ENCODE measurements at regions not wholly inside any gene's neighbourhood (a gene's known extent, or its start where the extent isn't known, plus 50 kb on each side); places are given as distances from the start of the nearest gene placed in this dataset.

DNA sequence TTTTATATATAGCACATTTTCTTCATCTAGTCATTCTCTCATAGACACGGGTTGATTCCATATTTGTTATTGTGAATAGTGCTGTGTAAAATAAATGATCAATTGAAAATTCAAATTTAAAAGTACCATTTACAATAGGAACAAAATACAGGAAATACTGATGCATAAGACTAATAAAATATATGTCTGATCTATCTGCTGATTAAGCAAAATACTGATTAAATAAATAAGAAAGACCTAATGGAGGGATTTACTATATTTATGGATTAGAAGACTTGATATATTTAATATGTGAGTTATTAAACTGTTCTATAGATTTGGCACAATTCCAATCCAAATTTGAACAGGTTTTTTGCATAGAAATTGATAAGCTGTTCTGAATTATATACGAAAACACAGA is 1044.8 kb upstream of the ADGRL2 start:
- Histone ChIP-seq H3K14ac (ENCODE audit: insufficient read length) (no peak overlapping the region), H4K5ac (ENCODE audit: insufficient read length, low read depth, low read length) (no peak overlapping the region), H2BK12ac (ENCODE audit: low read depth, low read length) (no peak overlapping the region), H3K4me3 (ENCODE audit: extremely low read depth in 1 of 4, insufficient read depth in 2 of 4, low read depth in 3 of 4, low read length in 4 of 4) (no peak overlapping the region), H3K56ac (replicated peaks; ENCODE audit: insufficient read length, low read depth, low read length) (no peak overlapping the region), H3K4me1 (replicated peaks in 1 of 4; ENCODE audit: control insufficient read depth in 3 of 4, insufficient read depth in 4 of 4, low read length in 3 of 4) (no peaks in the 10 kb centered on the region), H2BK5ac (ENCODE audit: low read depth, low read length) (no peak overlapping the region), H3K9me3 (ENCODE audit: insufficient read depth in 2 of 2, low read depth in 1 of 2, low read length in 1 of 2) (peaks cover 0 to 2% of the 10 kb centered on the region in 2 experiments; a peak in 1 of 4 replicates), H3K23ac (ENCODE audit: insufficient read length) (no peak overlapping the region), H3K27ac (ENCODE audit: low read depth, low read length) (no peak overlapping the region), H2BK20ac (ENCODE audit: low read length) (no peak overlapping the region), H3K27me3 (replicated peaks in 1 of 4; ENCODE audit: control insufficient read depth in 3 of 4, extremely low read depth in 1 of 4, insufficient read depth in 3 of 4, low read length in 3 of 4) (no peaks in the 10 kb centered on the region), H3K23me2 (ENCODE audit: low read depth, low read length) (no peaks in the 10 kb centered on the region), H3K4ac (replicated peaks; ENCODE audit: insufficient read length, low read depth, low read length) (no peak overlapping the region), H2BK120ac (replicated peaks; ENCODE audit: low read depth, low read length) (no peak overlapping the region), H2BK15ac (ENCODE audit: low read length) (no peak overlapping the region), H3K79me2 (ENCODE audit: control insufficient read depth in 1 of 2, insufficient read depth in 2 of 2, low read length in 2 of 2) (no peaks in the 10 kb centered on the region), H3K4me2 (ENCODE audit: insufficient read depth in 1 of 2, low read depth in 2 of 2, low read length in 2 of 2) (no peak overlapping the region), H3K9ac (replicated peaks in 1 of 4; ENCODE audit: extremely low read depth in 1 of 4, low read depth in 3 of 4, low read length in 3 of 4) (no peak overlapping the region), H2AFZ (ENCODE audit: low read length) (no peak overlapping the region), H3K36me3 (ENCODE audit: control insufficient read depth in 2 of 4, insufficient read depth in 4 of 4, low read length in 3 of 4) (no peaks in the 10 kb centered on the region), H3K79me1 (ENCODE audit: low read depth, low read length) (no peaks in the 10 kb centered on the region), H4K91ac (replicated peaks; ENCODE audit: insufficient read length, low read length) (no peak overlapping the region), H4K8ac (ENCODE audit: extremely low read depth, insufficient read depth, low read length) (no peak overlapping the region), H2AK5ac (ENCODE audit: low read depth, low read length) (no peak overlapping the region), H4K20me1 (replicated peaks in 1 of 2; ENCODE audit: control insufficient read depth in 1 of 2, insufficient read depth in 2 of 2, low read length in 2 of 2) (no peaks in the 10 kb centered on the region), H3K18ac (ENCODE audit: extremely low read depth, low read length) (no peak overlapping the region)
- no peak for DNase-seq (ENCODE audit: low read depth in 1 of 2, low spot score in 2 of 2)
- no peak for TF ChIP-seq EZH2 (IDR thresholded peaks at IDR 0.05; ENCODE audit: low read depth, low read length, severe bottlenecking)
- TF ChIP-seq TAF7 (optimal IDR thresholded peaks at IDR 0.05; ENCODE audit: borderline replicate concordance, low read depth, low read length), result no peak
- no peak for TF ChIP-seq CTBP2 (IDR thresholded peaks at IDR 0.05; ENCODE audit: borderline replicate concordance, insufficient read depth, insufficient read length, low read length)
- TF ChIP-seq, protein P1, sequence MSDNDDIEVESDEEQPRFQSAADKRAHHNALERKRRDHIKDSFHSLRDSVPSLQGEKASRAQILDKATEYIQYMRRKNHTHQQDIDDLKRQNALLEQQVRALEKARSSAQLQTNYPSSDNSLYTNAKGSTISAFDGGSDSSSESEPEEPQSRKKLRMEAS (IDR thresholded peaks at IDR 0.05), result no peak
- TF ChIP-seq FOSL1 (IDR thresholded peaks at IDR 0.05; ENCODE audit: insufficient read depth, low read depth, low read length), result no peak
- TF ChIP-seq TCF12 (IDR thresholded peaks at IDR 0.05; ENCODE audit: low read depth, low read length), result no peak
- no peak for TF ChIP-seq CEBPB (IDR thresholded peaks at IDR 0.05; ENCODE audit: low read depth, low read length)
- TF ChIP-seq, protein P2, sequence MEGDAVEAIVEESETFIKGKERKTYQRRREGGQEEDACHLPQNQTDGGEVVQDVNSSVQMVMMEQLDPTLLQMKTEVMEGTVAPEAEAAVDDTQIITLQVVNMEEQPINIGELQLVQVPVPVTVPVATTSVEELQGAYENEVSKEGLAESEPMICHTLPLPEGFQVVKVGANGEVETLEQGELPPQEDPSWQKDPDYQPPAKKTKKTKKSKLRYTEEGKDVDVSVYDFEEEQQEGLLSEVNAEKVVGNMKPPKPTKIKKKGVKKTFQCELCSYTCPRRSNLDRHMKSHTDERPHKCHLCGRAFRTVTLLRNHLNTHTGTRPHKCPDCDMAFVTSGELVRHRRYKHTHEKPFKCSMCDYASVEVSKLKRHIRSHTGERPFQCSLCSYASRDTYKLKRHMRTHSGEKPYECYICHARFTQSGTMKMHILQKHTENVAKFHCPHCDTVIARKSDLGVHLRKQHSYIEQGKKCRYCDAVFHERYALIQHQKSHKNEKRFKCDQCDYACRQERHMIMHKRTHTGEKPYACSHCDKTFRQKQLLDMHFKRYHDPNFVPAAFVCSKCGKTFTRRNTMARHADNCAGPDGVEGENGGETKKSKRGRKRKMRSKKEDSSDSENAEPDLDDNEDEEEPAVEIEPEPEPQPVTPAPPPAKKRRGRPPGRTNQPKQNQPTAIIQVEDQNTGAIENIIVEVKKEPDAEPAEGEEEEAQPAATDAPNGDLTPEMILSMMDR (IDR thresholded peaks at IDR 0.05; ENCODE audit: control extremely low read depth in 1 of 3, insufficient read depth in 1 of 3, low read depth in 1 of 3, low read length in 3 of 3), result no peak
- no peak for TF ChIP-seq SAP30 (IDR thresholded peaks at IDR 0.05; ENCODE audit: insufficient read depth, insufficient replicate concordance, low read length)
- TF ChIP-seq TBP (IDR thresholded peaks at IDR 0.05; ENCODE audit: low read depth, low read length), result no peak
- ChIA-PET POLR2A (ENCODE audit: partially characterized antibody) (no interaction called here), CTCF (ENCODE audit: partially characterized antibody) (no interaction called here)
- WGBS, 2 experiments (ENCODE audit: extremely low coverage in 1 of 2, insufficient coverage in 1 of 2, insufficient read length in 1 of 2, insufficient replicate concordance in 2 of 2, low coverage in 1 of 2, low lambda C conversion rate in 2 of 2, missing lambda C conversion rate in 1 of 2), result 84% methylated on average over 2 of the region's 2 CpGs; no CpG with 5 or more reads in 1 of the 2 experiments
- FAIRE-seq, result no peak

Data from H1 (cell line).